VCaP (cell line): ENCODE measurements at regions not wholly inside any gene's neighbourhood (a gene's known extent, or its start where the extent isn't known, plus 50 kb on each side); places are given as distances from the start of the nearest gene placed in this dataset.
A peak's percentile ranks its signal among the peaks of the same experiment; 100 is the strongest.
"Not testable (repeated sequence)": the region's sequence is repeated elsewhere in the genome, so short reads cannot be mapped to it uniquely, and the experiment has no call there.

ENCODE experiments used
- H3K27ac ChIP-seq: fragments of 450-650 bp; 2 replicates; pipeline ENCODE4 v1.5.1; 2017
- TF ChIP-seq, protein P1 (sequence below): fragments of 450-650 bp; conservative IDR thresholded peaks from 2 replicates; pipeline ENCODE4 v1.5.1; 2017; ENCODE audit warnings: mild to moderate bottlenecking, moderate library complexity

DNA sequence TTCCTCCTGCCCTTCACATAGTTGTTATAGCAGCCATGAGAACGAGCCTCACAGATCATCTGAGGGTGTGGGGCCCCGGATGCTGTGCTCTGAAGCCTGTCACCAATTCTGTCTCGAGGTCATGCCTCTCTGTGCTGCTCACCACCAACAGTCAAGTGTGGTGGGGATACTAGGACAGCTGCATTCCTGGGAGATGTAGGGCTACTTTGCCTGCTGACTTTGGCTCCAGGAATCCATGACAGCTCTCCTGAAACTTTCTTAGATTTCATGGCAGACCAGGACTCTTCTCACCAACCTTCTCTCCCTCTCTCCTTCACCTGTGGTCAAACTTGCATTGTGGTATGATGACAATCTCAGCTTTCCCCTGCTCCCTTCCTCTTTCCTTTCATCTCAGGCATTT is 395.9 kb downstream of the PSAT1 start:
- H3K27ac ChIP-seq, result no peak overlapping the region
- TF ChIP-seq, protein P1, sequence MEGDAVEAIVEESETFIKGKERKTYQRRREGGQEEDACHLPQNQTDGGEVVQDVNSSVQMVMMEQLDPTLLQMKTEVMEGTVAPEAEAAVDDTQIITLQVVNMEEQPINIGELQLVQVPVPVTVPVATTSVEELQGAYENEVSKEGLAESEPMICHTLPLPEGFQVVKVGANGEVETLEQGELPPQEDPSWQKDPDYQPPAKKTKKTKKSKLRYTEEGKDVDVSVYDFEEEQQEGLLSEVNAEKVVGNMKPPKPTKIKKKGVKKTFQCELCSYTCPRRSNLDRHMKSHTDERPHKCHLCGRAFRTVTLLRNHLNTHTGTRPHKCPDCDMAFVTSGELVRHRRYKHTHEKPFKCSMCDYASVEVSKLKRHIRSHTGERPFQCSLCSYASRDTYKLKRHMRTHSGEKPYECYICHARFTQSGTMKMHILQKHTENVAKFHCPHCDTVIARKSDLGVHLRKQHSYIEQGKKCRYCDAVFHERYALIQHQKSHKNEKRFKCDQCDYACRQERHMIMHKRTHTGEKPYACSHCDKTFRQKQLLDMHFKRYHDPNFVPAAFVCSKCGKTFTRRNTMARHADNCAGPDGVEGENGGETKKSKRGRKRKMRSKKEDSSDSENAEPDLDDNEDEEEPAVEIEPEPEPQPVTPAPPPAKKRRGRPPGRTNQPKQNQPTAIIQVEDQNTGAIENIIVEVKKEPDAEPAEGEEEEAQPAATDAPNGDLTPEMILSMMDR, result no peak

DNA sequence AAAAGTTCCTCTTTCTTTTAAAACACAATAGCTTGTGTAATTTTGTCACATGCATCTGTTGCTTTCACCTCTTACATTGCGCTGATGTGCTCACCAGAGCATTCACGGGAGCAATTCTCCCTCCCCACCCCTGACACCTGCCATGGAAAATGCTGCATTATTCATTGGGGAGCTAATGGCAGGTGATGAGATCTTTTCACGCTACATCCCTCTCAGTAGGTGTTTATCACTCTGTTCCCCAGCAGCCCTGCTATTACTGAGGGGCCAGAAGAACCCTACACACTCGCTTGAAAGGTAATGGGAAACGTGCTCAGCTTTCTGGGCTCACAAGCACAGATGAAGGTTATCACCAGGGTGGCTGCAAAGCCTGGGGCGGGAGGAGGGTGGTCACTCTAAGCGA is 398.0 kb downstream of the PSAT1 start:
- no peak overlapping the region for H3K27ac ChIP-seq
- TF ChIP-seq, protein P1, result no peak

DNA sequence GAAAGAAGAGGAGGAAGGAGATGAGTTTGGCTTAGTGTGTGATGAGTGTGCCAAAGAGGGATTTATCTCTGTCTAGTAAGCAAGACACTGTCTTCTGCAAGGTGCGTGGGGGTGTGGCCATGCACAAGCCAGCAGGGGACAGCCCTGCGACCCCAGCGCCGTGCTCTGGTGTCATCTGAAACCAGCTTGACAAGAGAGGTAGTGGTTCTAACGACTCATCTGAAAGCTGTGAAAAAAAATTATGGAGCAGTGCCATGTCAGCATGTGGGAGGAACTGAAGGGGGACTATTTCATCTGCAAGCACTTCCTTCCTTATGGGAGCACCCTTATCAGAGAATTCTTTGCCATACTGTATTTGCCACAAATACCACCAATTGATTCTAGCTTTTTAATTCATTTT is 398.6 kb downstream of the PSAT1 start:
- TF ChIP-seq, protein P1, result no peak

DNA sequence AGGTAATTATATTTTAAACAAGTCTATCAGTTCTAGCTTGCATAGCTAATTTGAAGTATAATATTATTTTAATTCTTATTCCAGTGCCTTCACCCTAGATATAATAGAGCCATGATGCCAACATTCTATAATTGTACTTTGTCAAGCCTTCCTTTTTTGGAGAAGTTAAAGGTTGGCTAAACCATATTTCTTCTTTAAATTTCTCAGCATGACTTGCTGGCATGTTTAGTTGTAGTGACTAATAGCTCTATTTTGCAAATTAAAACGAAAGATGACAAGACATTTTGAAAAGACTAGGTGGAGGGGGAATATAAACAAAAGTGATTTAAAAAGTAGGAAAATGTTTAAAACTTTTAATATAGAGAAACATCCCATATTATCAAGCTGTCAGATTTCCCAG is 400.7 kb downstream of the PSAT1 start:
- H3K27ac ChIP-seq, result no peak overlapping the region
- TF ChIP-seq, protein P1, result no peak

More for the DNA sequence above, 398.6 kb downstream of the PSAT1 start:
- no peak overlapping the region for H3K27ac ChIP-seq

DNA sequence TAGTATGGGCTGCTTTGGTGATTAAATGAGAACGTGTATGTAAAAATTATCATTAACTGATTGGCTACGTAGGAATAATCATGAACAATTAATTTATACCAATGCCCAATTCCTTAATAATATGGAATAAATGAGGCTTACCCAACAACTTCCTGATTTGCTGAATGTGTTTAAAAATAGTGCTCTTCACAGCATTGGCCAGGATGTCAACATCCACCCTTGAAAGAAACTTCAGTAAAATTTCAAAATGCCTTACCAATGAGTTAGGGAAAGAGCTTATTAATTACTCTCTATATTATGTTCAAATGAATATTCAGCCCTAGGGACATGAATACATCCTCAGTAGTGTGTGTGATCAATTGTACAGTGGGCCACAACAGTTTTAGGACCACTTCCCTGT is 401.4 kb downstream of the PSAT1 start:
- no peak overlapping the region for H3K27ac ChIP-seq
- TF ChIP-seq, protein P1, result no peak

DNA sequence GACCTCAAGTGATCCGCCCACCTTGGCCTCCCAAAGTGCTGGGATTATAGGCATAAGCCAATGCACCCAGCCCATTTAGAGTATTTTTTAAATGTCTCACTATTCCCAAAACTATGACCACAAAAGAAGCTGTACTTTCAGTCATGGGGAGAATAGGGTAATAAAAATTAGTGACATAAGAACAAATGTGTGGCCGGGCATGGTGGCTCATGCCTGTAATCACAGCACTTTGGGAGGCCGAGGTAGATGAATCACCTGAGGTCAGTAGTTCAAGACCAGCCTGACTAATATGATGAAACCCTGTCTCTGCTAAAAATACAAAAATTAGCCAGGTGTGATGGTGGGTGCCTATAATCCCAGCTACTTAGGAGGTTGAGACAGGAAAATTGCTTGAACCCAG is 402.3 kb downstream of the PSAT1 start:
- not testable (repeated sequence) for H3K27ac ChIP-seq

DNA sequence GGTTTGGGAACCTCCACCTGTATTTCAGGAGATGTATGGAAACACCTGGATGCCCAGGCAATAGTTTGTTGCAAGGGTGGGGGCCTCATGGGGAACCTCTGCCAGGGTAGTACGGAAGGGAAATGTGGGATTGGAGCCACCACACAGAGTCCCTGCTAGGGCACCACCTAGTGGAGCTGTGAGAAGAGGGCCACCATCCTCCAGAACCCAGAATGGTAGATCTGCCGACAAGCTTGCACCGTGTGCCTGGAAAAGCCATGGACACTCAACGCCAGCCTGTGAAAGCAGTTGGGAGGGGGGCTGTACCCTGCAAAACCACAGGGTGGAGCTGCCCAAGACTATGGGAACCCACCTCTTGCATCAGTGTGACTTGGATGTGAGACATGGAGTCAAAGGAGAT is 407.2 kb downstream of the PSAT1 start:
- TF ChIP-seq, protein P1, result peak; percentile 59; the same call in 1 of the 2 replicates

DNA sequence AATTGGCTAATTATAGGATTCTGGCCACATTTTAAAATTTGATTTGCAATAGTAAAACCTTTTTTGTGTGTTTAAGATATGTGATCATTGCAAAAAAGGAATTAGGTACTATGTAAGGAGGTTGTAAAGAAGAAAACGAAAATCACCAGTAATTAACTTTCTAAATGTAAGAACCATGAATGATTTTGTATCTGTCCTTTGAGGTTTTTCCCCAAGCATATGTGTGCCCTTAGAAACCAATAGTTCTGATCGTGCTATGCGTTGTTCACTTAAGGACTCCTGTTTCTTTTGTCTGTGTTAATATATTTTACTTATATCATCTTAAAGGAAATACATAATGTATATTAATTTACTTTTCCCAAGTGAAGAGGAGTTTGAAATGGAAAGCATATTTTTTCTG is 410.2 kb downstream of the PSAT1 start:
- TF ChIP-seq, protein P1, result no peak
- no peak overlapping the region for H3K27ac ChIP-seq

More for the DNA sequence above, 407.2 kb downstream of the PSAT1 start:
- not testable (repeated sequence) for H3K27ac ChIP-seq
